ENCODE measurements at regions not wholly inside any gene's neighbourhood (a gene's known extent, or its start where the extent isn't known, plus 50 kb on each side); places are given as distances from the start of the nearest gene placed in this dataset.
"Not testable (repeated sequence)": the region's sequence is repeated elsewhere in the genome, so short reads cannot be mapped to it uniquely, and the experiment has no call there.

- no peak overlapping the region for H3K27ac ChIP-seq (ENCODE audit: poor library complexity, severe bottlenecking)
- H3K27me3 ChIP-seq (ENCODE audit: insufficient read depth, poor library complexity, severe bottlenecking), result no peaks in the 10 kb centered on the region
- no peak for TF ChIP-seq CTCF (IDR thresholded peaks at IDR 0.05; ENCODE audit: poor library complexity, severe bottlenecking)
- H3K4me1 ChIP-seq (ENCODE audit: insufficient read depth, poor library complexity, severe bottlenecking), result no peaks in the 10 kb centered on the region
- H3K36me3 ChIP-seq (ENCODE audit: low read depth), result no peaks in the 10 kb centered on the region
- DNase-seq (ENCODE audit: low spot score), result no peak
- peaks cover 2% of the 10 kb centered on the region for H3K9me3 ChIP-seq (ENCODE audit: severe bottlenecking)
- H3K4me3 ChIP-seq (ENCODE audit: severe bottlenecking), result no peak overlapping the region
- ATAC-seq (ENCODE audit: low read depth), result no peak
These were observed 893.3 kb upstream of the MDGA2 start for GRCh38 chr14:48568688-48569087.

GRCh38 chr14:48568252-48568651 is 892.8 kb upstream of the MDGA2 start:
- Histone ChIP-seq H3K27ac (ENCODE audit: poor library complexity, severe bottlenecking) (no peak overlapping the region), H3K9me3 (ENCODE audit: severe bottlenecking) (peaks cover 2% of the 10 kb centered on the region), H3K4me1 (ENCODE audit: insufficient read depth, poor library complexity, severe bottlenecking) (no peaks in the 10 kb centered on the region), H3K27me3 (ENCODE audit: insufficient read depth, poor library complexity, severe bottlenecking) (no peaks in the 10 kb centered on the region), H3K4me3 (ENCODE audit: severe bottlenecking) (no peak overlapping the region), H3K36me3 (ENCODE audit: low read depth) (no peaks in the 10 kb centered on the region)
- no peak for DNase-seq (ENCODE audit: low spot score)
- no peak for ATAC-seq (ENCODE audit: low read depth)
- TF ChIP-seq CTCF (IDR thresholded peaks at IDR 0.05; ENCODE audit: poor library complexity, severe bottlenecking), result no peak

- Histone ChIP-seq H3K9me3 (ENCODE audit: severe bottlenecking) (peaks cover 2% of the 10 kb centered on the region), H3K36me3 (ENCODE audit: low read depth) (no peaks in the 10 kb centered on the region), H3K27me3 (ENCODE audit: insufficient read depth, poor library complexity, severe bottlenecking) (no peaks in the 10 kb centered on the region), H3K27ac (ENCODE audit: poor library complexity, severe bottlenecking) (peak overlapping the region; percentile 7), H3K4me1 (ENCODE audit: insufficient read depth, poor library complexity, severe bottlenecking) (no peaks in the 10 kb centered on the region), H3K4me3 (ENCODE audit: severe bottlenecking) (no peak overlapping the region)
- DNase-seq (ENCODE audit: low spot score), result no peak
- no peak for TF ChIP-seq CTCF (IDR thresholded peaks at IDR 0.05; ENCODE audit: poor library complexity, severe bottlenecking)
- peak; percentile 84 for ATAC-seq (ENCODE audit: low read depth)
These were observed 888.1 kb upstream of the MDGA2 start for GRCh38 chr14:48563489-48563888.

GRCh38 chr14:48561438-48561837 is 886.0 kb upstream of the MDGA2 start:
- H3K27ac ChIP-seq (ENCODE audit: poor library complexity, severe bottlenecking); H3K4me1 ChIP-seq (ENCODE audit: insufficient read depth, poor library complexity, severe bottlenecking); H3K36me3 ChIP-seq (ENCODE audit: low read depth); H3K9me3 ChIP-seq (ENCODE audit: severe bottlenecking); H3K27me3 ChIP-seq (ENCODE audit: insufficient read depth, poor library complexity, severe bottlenecking); ATAC-seq (ENCODE audit: low read depth); DNase-seq (ENCODE audit: low spot score); H3K4me3 ChIP-seq (ENCODE audit: severe bottlenecking): not testable (repeated sequence)

GRCh38 chr14:48560421-48560820 is 885.0 kb upstream of the MDGA2 start:
- no peak for DNase-seq (ENCODE audit: low spot score)
- TF ChIP-seq CTCF (IDR thresholded peaks at IDR 0.05; ENCODE audit: poor library complexity, severe bottlenecking), result no peak

More at GRCh38 chr14:48560421-48560820, 885.0 kb upstream of the MDGA2 start:
- H3K27ac ChIP-seq (ENCODE audit: poor library complexity, severe bottlenecking), result no peak overlapping the region
- H3K4me1 ChIP-seq (ENCODE audit: insufficient read depth, poor library complexity, severe bottlenecking), result no peaks in the 10 kb centered on the region
- no peak overlapping the region for H3K4me3 ChIP-seq (ENCODE audit: severe bottlenecking)
- H3K9me3 ChIP-seq (ENCODE audit: severe bottlenecking), result no peaks in the 10 kb centered on the region
- no peaks in the 10 kb centered on the region for H3K27me3 ChIP-seq (ENCODE audit: insufficient read depth, poor library complexity, severe bottlenecking)
- no peaks in the 10 kb centered on the region for H3K36me3 ChIP-seq (ENCODE audit: low read depth)
- no peak for ATAC-seq (ENCODE audit: low read depth)

Data from RWPE2 (cell line).